GM19025 (cell line): ENCODE measurements at regions not wholly inside any gene's neighbourhood (a gene's known extent, or its start where the extent isn't known, plus 50 kb on each side); places are given as distances from the start of the nearest gene placed in this dataset.
"Not testable (repeated sequence)": the region's sequence is repeated elsewhere in the genome, so short reads cannot be mapped to it uniquely, and the experiment has no call there.

Experiments
- ATAC-seq: cut with Tn5 transposase; IDR thresholded peaks from one replicate; pipeline ENCODE4 v1.9.1; 2021; ENCODE audit warnings: mild to moderate bottlenecking, low read depth, moderate library complexity; ENCODE audit not compliant: unreplicated experiment

GRCh38 chr21:28174006-28174405 lies 818.7 kb downstream of the LTN1 start:
- no peak for ATAC-seq

GRCh38 chr21:28172376-28172775 lies 820.3 kb downstream of the LTN1 start:
- ATAC-seq = no peak

- no peak for ATAC-seq
Observed at GRCh38 chr21:28167366-28167765, 825.3 kb downstream of the LTN1 start.

- not testable (repeated sequence) for ATAC-seq
Observed at GRCh38 chr21:28164519-28164918, 828.2 kb downstream of the LTN1 start.

GRCh38 chr21:28162052-28162451 lies 830.6 kb downstream of the LTN1 start:
- ATAC-seq = not testable (repeated sequence)

GRCh38 chr21:28160378-28160777 lies 832.3 kb downstream of the LTN1 start:
- no peak for ATAC-seq

GRCh38 chr21:28159396-28159795 lies 833.3 kb downstream of the LTN1 start:
- ATAC-seq = no peak

- no peak for ATAC-seq
Observed at GRCh38 chr21:28156590-28156989, 836.1 kb downstream of the LTN1 start.

- no peak for ATAC-seq
Observed at GRCh38 chr21:28154121-28154520, 838.6 kb downstream of the LTN1 start.

GRCh38 chr21:28152732-28153131 lies 839.9 kb downstream of the LTN1 start:
- no peak for ATAC-seq

GRCh38 chr21:28151758-28152157 lies 840.9 kb downstream of the LTN1 start:
- ATAC-seq = no peak

GRCh38 chr21:28150778-28151177 lies 841.9 kb downstream of the LTN1 start:
- no peak for ATAC-seq

GRCh38 chr21:28148400-28149064 lies 844.1 kb downstream of the LTN1 start:
- no peak for ATAC-seq

- ATAC-seq = no peak
Observed at GRCh38 chr21:28144653-28145052, 848.0 kb downstream of the LTN1 start.

GRCh38 chr21:28144089-28144488 lies 848.6 kb downstream of the LTN1 start:
- ATAC-seq = no peak

GRCh38 chr21:28142697-28143096 lies 850.0 kb downstream of the LTN1 start:
- ATAC-seq = no peak

- no peak for ATAC-seq
Observed at GRCh38 chr21:28138272-28138671, 854.4 kb downstream of the LTN1 start.

GRCh38 chr21:28136656-28137255 lies 855.9 kb downstream of the LTN1 start:
- ATAC-seq = no peak

- ATAC-seq = no peak
Observed at GRCh38 chr21:28135646-28136045, 857.0 kb downstream of the LTN1 start.

GRCh38 chr21:28133116-28133515 lies 859.6 kb downstream of the LTN1 start:
- ATAC-seq = no peak

GRCh38 chr21:28132713-28133112 lies 860.0 kb downstream of the LTN1 start:
- ATAC-seq = no peak

GRCh38 chr21:28127175-28127785 lies 865.4 kb downstream of the LTN1 start:
- ATAC-seq = no peak
